ENCODE measurements at regions not wholly inside any gene's neighbourhood (a gene's known extent, or its start where the extent isn't known, plus 50 kb on each side); places are given as distances from the start of the nearest gene placed in this dataset.
"Not testable (repeated sequence)": the region's sequence is repeated elsewhere in the genome, so short reads cannot be mapped to it uniquely, and the experiment has no call there.

DNA sequence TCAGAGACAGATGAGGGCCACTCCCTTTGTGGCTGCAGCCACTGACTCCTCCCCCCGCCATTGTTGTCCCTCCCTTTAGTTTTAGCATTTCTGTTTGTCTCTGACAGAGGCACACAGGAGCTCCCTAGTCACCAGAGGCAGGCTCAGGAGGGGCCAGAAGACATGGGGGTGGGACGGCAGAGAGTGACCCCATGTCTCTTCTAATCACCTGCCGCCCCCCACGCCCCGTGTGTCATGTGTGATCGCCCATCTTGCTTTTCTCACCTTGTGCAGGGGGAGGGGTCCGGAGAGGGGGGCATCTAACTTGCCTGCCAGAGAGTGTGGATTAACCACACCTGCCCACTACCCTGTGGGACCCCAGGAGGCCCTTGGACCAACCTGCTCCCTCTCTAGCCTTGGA, 246.7 kb upstream of the TP53TG3C start:
- not testable (repeated sequence) for H2AFZ ChIP-seq (ENCODE audit: low read length); H3K36me3 ChIP-seq (ENCODE audit: insufficient read depth, low read length); H3K4me2 ChIP-seq (ENCODE audit: insufficient read depth, low read length); H3K27ac ChIP-seq (ENCODE audit: low read depth, low read length); H3K9me3 ChIP-seq (ENCODE audit: low read depth, low read length); H3K79me2 ChIP-seq (ENCODE audit: insufficient read depth, low read length); H3K27me3 ChIP-seq (ENCODE audit: insufficient read depth, low read length); DNase-seq (ENCODE audit: insufficient read length, low spot score, missing footprints); H4K20me1 ChIP-seq (ENCODE audit: insufficient read depth, low read length); H3K4me1 ChIP-seq (ENCODE audit: insufficient read depth, low read length); H3K4me3 ChIP-seq (ENCODE audit: insufficient read depth, low read length)

DNA sequence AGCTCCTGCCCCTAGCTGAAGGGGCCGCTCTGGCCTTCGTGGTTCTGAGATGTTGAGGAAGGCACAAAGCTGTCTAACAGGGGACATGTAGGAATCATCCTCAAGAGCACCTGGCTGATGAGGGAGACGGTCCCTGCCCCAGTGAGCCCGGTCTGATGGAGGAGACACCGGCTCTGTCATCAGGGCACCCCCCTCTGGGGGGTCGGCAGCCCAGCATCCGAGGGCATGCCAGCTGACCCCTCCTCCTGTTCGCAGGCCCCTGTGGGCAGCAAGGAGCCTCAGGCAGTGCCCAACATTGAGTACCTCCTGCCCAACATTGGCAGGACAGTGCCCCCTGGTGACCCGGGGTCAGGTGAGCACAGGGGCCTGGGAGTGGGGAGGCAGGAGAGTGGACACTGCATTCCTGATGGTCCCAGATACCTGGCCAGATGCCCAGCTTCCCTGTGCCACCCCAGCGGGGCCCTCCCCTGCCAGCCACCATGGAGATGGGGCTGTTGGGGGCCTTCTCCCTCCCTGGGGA, 247.9 kb upstream of the TP53TG3C start:
- not testable (repeated sequence) for H3K27ac ChIP-seq (ENCODE audit: low read depth, low read length); H3K4me1 ChIP-seq (ENCODE audit: insufficient read depth, low read length); H3K79me2 ChIP-seq (ENCODE audit: insufficient read depth, low read length); H3K36me3 ChIP-seq (ENCODE audit: insufficient read depth, low read length); H3K9me3 ChIP-seq (ENCODE audit: low read depth, low read length); H2AFZ ChIP-seq (ENCODE audit: low read length); H4K20me1 ChIP-seq (ENCODE audit: insufficient read depth, low read length); H3K4me2 ChIP-seq (ENCODE audit: insufficient read depth, low read length); H3K4me3 ChIP-seq (ENCODE audit: insufficient read depth, low read length); H3K27me3 ChIP-seq (ENCODE audit: insufficient read depth, low read length)
- peak; percentile 1 for DNase-seq (ENCODE audit: insufficient read length, low spot score, missing footprints)

DNA sequence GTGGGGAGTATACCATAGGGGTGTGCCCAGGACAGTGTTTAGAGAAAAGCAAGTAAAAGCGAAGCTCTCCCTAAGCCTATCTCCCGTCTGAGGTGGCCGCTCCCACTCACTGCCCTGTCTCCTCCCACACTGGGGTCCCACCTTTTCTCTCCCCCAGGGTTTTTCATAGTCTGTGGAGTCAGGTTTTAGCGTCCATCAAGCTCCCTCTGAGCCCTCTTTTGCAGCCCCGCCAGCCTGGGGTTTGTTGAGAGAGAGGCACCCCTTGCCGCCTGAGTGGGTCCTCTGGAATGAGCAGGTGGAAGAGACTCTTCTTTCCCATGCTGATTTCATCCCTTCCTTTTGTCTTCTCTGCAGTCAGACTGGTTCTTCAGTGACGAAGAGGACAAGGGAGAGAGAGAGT, 248.7 kb upstream of the TP53TG3C start:
- H2AFZ ChIP-seq (ENCODE audit: low read length); H3K4me2 ChIP-seq (ENCODE audit: insufficient read depth, low read length); H3K79me2 ChIP-seq (ENCODE audit: insufficient read depth, low read length); H3K36me3 ChIP-seq (ENCODE audit: insufficient read depth, low read length); H4K20me1 ChIP-seq (ENCODE audit: insufficient read depth, low read length); H3K27me3 ChIP-seq (ENCODE audit: insufficient read depth, low read length); H3K4me1 ChIP-seq (ENCODE audit: insufficient read depth, low read length); DNase-seq (ENCODE audit: insufficient read length, low spot score, missing footprints); H3K4me3 ChIP-seq (ENCODE audit: insufficient read depth, low read length); H3K27ac ChIP-seq (ENCODE audit: low read depth, low read length); H3K9me3 ChIP-seq (ENCODE audit: low read depth, low read length): not testable (repeated sequence)

DNA sequence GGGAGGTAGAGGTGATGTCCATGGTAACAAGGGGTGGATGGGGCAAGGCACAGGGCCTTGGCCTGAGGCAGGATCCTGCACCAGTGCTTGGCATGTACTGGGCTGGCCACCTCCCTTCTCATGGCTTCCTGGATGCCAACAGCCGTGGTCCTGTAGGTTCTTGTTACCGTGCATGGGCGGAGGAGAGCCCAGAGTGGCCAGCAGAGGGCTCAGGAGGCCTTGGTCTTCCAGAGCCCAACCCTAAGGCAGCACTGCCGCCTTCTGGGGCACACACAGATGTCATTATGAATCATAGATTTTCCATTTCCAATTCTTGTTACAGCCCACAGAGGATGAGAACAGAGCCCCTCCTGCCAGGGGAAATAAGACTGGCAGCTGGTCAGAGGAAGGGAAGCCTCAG, 254.2 kb upstream of the TP53TG3C start:
- H3K36me3 ChIP-seq (ENCODE audit: insufficient read depth, low read length); H3K27me3 ChIP-seq (ENCODE audit: insufficient read depth, low read length); H3K4me3 ChIP-seq (ENCODE audit: insufficient read depth, low read length); H3K79me2 ChIP-seq (ENCODE audit: insufficient read depth, low read length); H3K27ac ChIP-seq (ENCODE audit: low read depth, low read length); H4K20me1 ChIP-seq (ENCODE audit: insufficient read depth, low read length); H3K9me3 ChIP-seq (ENCODE audit: low read depth, low read length); H3K4me1 ChIP-seq (ENCODE audit: insufficient read depth, low read length); DNase-seq (ENCODE audit: insufficient read length, low spot score, missing footprints); H2AFZ ChIP-seq (ENCODE audit: low read length); H3K4me2 ChIP-seq (ENCODE audit: insufficient read depth, low read length): not testable (repeated sequence)

DNA sequence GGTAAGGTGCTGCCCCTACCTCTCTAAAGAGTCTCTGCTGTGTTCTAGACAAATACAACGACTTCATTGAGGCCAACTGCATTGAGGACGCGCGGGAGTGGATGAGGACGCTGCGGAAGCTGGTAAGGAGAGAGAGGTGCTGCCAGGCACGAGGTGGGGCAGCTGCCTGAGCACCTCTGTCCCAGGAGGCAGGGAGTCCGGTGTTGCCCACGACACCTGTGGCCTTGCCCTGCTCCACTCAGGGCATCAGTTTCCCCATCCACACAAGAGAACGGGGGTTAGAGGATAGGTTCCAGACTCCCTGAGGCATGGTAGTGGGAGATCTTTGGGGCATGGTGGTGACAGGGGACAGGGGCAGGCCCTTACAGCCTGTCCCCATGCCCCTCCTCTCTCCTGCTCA, 256.1 kb upstream of the TP53TG3C start:
- not testable (repeated sequence) for H3K9me3 ChIP-seq (ENCODE audit: low read depth, low read length); H4K20me1 ChIP-seq (ENCODE audit: insufficient read depth, low read length); H3K4me1 ChIP-seq (ENCODE audit: insufficient read depth, low read length); H3K79me2 ChIP-seq (ENCODE audit: insufficient read depth, low read length); H3K27me3 ChIP-seq (ENCODE audit: insufficient read depth, low read length); H3K36me3 ChIP-seq (ENCODE audit: insufficient read depth, low read length); H3K4me3 ChIP-seq (ENCODE audit: insufficient read depth, low read length); DNase-seq (ENCODE audit: insufficient read length, low spot score, missing footprints); H2AFZ ChIP-seq (ENCODE audit: low read length); H3K4me2 ChIP-seq (ENCODE audit: insufficient read depth, low read length); H3K27ac ChIP-seq (ENCODE audit: low read depth, low read length)

DNA sequence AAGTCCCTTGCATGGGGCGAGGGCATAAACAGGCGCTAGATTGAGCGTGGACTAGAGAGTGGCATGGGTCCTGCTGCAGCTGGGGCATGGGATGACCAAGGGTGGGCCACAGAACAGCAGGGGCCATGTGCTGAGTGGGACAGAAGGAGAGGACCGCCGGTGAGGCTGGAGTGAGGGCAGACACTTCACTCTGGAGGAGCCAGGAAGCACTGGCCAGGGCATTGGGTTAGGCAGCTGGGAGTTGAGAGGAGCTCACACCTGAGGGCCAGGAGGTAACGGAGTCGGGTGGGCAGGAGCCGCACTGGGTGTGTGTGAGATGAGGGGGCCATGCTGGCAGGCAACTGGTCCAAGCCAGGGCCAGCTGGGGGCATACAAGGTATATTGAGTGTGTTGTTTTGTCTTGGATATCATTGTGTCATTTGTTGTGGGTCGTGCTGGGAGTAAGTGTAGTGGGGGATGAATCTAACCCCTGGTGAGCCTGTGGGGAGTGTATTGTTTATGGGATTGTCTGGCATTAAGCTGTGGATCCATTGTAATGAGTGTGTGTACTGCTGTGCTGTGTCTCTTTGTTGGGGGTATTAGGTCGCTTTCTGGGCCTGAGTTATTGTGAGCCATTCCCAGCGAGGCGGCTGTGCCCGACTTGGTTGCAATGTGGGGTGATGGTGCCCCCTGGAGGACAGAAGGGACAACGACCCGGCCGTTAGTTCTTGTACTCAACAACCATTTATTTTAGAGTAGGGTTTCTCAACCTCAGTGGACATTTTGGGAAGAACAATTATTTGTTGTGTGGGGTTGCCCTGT, 256.5 kb upstream of the TP53TG3 start:
- H3K79me2 ChIP-seq (ENCODE audit: insufficient read depth, low read length); H2AFZ ChIP-seq (ENCODE audit: low read length); H3K4me1 ChIP-seq (ENCODE audit: insufficient read depth, low read length); H3K27ac ChIP-seq (ENCODE audit: low read depth, low read length); H3K4me3 ChIP-seq (ENCODE audit: insufficient read depth, low read length); H3K4me2 ChIP-seq (ENCODE audit: insufficient read depth, low read length); H3K27me3 ChIP-seq (ENCODE audit: insufficient read depth, low read length); H4K20me1 ChIP-seq (ENCODE audit: insufficient read depth, low read length); H3K9me3 ChIP-seq (ENCODE audit: low read depth, low read length); DNase-seq (ENCODE audit: insufficient read length, low spot score, missing footprints); H3K36me3 ChIP-seq (ENCODE audit: insufficient read depth, low read length): not testable (repeated sequence)

DNA sequence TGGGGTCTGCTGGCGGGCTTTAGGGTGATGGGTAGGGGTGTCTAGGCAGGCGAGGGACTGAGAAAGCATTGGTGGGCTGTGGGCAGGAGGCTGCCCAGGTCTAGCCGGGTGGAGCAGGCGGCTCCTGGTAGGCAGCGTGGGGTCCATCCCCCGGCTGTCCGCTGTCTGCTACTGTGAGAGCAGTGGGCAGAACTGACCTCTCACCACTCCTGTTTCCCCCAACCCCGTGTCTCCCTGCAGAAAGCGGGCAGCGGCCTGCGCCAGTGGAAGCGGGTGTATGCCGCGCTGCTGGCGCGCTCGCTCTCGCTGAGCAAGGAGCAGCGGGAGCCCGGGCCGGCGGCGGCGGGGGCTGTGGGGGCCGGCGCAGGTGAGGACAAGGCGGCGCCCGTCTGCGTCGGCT, 249.2 kb upstream of the TP53TG3 start:
- not testable (repeated sequence) for H3K36me3 ChIP-seq (ENCODE audit: insufficient read depth, low read length); DNase-seq (ENCODE audit: insufficient read length, low spot score, missing footprints); H3K4me3 ChIP-seq (ENCODE audit: insufficient read depth, low read length); H3K27ac ChIP-seq (ENCODE audit: low read depth, low read length); H3K79me2 ChIP-seq (ENCODE audit: insufficient read depth, low read length); H4K20me1 ChIP-seq (ENCODE audit: insufficient read depth, low read length); H3K4me1 ChIP-seq (ENCODE audit: insufficient read depth, low read length); H3K9me3 ChIP-seq (ENCODE audit: low read depth, low read length); H3K4me2 ChIP-seq (ENCODE audit: insufficient read depth, low read length); H2AFZ ChIP-seq (ENCODE audit: low read length); H3K27me3 ChIP-seq (ENCODE audit: insufficient read depth, low read length)

DNA sequence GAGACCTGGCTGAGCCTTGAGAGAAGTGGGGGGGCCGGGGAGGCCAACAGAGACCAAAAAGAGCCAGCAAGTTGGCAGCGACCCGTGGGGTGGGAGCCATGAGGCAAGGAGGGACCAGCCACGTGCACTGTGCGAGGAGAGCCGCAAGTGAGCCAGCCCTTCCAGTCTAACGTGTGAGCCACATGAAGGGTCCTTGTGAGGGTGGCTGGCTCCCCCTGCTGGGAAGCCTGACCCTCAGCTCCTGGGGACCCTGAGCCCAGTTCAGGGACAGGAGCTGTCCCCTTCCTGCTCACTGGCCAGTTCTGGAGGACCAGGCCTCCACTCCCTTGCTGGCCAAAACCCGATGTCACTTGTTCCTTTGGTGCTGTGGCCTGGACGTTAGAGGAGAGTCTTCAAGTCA, 246.6 kb upstream of the TP53TG3 start:
- not testable (repeated sequence) for H3K79me2 ChIP-seq (ENCODE audit: insufficient read depth, low read length); H3K4me1 ChIP-seq (ENCODE audit: insufficient read depth, low read length); H3K27ac ChIP-seq (ENCODE audit: low read depth, low read length); H3K27me3 ChIP-seq (ENCODE audit: insufficient read depth, low read length); H3K4me3 ChIP-seq (ENCODE audit: insufficient read depth, low read length); H3K4me2 ChIP-seq (ENCODE audit: insufficient read depth, low read length); H4K20me1 ChIP-seq (ENCODE audit: insufficient read depth, low read length); H3K9me3 ChIP-seq (ENCODE audit: low read depth, low read length); H2AFZ ChIP-seq (ENCODE audit: low read length); DNase-seq (ENCODE audit: insufficient read length, low spot score, missing footprints); H3K36me3 ChIP-seq (ENCODE audit: insufficient read depth, low read length)

DNA sequence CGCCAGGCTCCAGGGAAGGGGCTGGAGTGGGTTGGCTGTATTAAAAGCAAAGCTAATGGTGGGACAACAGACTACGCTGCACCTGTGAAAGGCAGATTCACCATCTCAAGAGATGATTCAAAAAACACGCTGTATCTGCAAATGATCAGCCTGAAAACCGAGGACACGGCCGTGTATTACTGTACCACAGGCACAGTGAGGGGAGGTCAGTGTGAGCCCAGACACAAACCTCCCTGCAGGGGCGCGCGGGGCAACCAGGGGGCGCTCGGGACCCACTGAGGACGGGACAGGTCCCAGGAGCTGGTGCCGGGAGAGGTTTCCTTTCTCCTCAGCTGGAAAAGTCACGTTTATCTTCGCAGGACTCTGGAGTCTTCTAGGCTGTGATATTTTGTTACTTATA, 239.4 kb upstream of the TP53TG3 start:
- not testable (repeated sequence) for H4K20me1 ChIP-seq (ENCODE audit: insufficient read depth, low read length); H3K27ac ChIP-seq (ENCODE audit: low read depth, low read length); H3K4me3 ChIP-seq (ENCODE audit: insufficient read depth, low read length); H2AFZ ChIP-seq (ENCODE audit: low read length); H3K79me2 ChIP-seq (ENCODE audit: insufficient read depth, low read length); H3K4me1 ChIP-seq (ENCODE audit: insufficient read depth, low read length); H3K36me3 ChIP-seq (ENCODE audit: insufficient read depth, low read length); H3K9me3 ChIP-seq (ENCODE audit: low read depth, low read length); DNase-seq (ENCODE audit: insufficient read length, low spot score, missing footprints); H3K27me3 ChIP-seq (ENCODE audit: insufficient read depth, low read length); H3K4me2 ChIP-seq (ENCODE audit: insufficient read depth, low read length)
